ENCODE measurements at regions not wholly inside any gene's neighbourhood (a gene's known extent, or its start where the extent isn't known, plus 50 kb on each side); places are given as distances from the start of the nearest gene placed in this dataset.
"Not testable (repeated sequence)": the region's sequence is repeated elsewhere in the genome, so short reads cannot be mapped to it uniquely, and the experiment has no call there.

GRCh38 chr10:50999163-50999562 lies 75.1 kb upstream of the PRKG1 start:
- FAIRE-seq = no peak

GRCh38 chr10:51000164-51000563 lies 74.1 kb upstream of the PRKG1 start:
- no peak for FAIRE-seq

GRCh38 chr10:51000976-51001375 lies 73.3 kb upstream of the PRKG1 start:
- no peak for FAIRE-seq

- FAIRE-seq = peak; percentile 86
Measured at GRCh38 chr10:51001587-51001986, 72.7 kb upstream of the PRKG1 start.

GRCh38 chr10:51002469-51002868 lies 71.8 kb upstream of the PRKG1 start:
- no peak for FAIRE-seq

GRCh38 chr10:51004776-51005175 lies 69.5 kb upstream of the PRKG1 start:
- FAIRE-seq = peak; percentile 29

- no peak for FAIRE-seq
Measured at GRCh38 chr10:51005551-51005950, 68.7 kb upstream of the PRKG1 start.

- FAIRE-seq = no peak
Measured at GRCh38 chr10:51006686-51007085, 67.6 kb upstream of the PRKG1 start.

- no peak for FAIRE-seq
Measured at GRCh38 chr10:51007781-51008180, 66.5 kb upstream of the PRKG1 start.

- FAIRE-seq = no peak
Measured at GRCh38 chr10:51008346-51008745, 65.9 kb upstream of the PRKG1 start.

GRCh38 chr10:51010977-51011376 lies 63.3 kb upstream of the PRKG1 start:
- FAIRE-seq = no peak

GRCh38 chr10:51012073-51012472 lies 62.2 kb upstream of the PRKG1 start:
- no peak for FAIRE-seq

- no peak for FAIRE-seq
Measured at GRCh38 chr10:51014680-51015389, 59.5 kb upstream of the PRKG1 start.

- not testable (repeated sequence) for FAIRE-seq
Measured at GRCh38 chr10:51015390-51015754, 58.9 kb upstream of the PRKG1 start.

GRCh38 chr10:51020200-51020599 lies 54.1 kb upstream of the PRKG1 start:
- FAIRE-seq = peak; percentile 72

- no peak for FAIRE-seq
Measured at GRCh38 chr10:51022933-51023585, 51.2 kb upstream of the PRKG1 start.

GRCh38 chr10:51023636-51024035 lies 50.7 kb upstream of the PRKG1 start:
- FAIRE-seq = no peak
